ENCODE measurements at regions not wholly inside any gene's neighbourhood (a gene's known extent, or its start where the extent isn't known, plus 50 kb on each side); places are given as distances from the start of the nearest gene placed in this dataset.

DNA sequence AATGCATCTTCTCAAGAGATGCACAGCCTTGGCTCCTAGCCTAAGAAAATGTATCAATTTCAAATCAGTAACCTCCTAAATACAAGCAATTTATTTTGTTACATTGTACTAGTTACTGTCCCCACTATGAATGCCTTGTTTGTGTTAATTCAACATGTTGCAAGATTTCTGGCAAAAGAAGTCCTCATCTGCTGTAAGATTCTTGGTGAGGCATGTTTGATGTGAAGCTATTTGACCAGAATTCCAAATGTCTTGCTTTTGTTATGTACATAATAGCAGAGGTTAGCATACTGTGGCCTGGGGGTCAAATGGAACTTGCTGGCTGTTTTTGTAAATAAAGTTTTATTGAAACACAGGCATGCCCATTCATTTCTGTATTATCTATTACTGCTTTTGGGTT lies 1023.1 kb upstream of the WWC1 start:
- no peak overlapping the region for H3K4me3 ChIP-seq (ENCODE audit: low read length)
- TF ChIP-seq, protein P1, sequence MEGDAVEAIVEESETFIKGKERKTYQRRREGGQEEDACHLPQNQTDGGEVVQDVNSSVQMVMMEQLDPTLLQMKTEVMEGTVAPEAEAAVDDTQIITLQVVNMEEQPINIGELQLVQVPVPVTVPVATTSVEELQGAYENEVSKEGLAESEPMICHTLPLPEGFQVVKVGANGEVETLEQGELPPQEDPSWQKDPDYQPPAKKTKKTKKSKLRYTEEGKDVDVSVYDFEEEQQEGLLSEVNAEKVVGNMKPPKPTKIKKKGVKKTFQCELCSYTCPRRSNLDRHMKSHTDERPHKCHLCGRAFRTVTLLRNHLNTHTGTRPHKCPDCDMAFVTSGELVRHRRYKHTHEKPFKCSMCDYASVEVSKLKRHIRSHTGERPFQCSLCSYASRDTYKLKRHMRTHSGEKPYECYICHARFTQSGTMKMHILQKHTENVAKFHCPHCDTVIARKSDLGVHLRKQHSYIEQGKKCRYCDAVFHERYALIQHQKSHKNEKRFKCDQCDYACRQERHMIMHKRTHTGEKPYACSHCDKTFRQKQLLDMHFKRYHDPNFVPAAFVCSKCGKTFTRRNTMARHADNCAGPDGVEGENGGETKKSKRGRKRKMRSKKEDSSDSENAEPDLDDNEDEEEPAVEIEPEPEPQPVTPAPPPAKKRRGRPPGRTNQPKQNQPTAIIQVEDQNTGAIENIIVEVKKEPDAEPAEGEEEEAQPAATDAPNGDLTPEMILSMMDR (conservative IDR thresholded peaks at IDR 0.05; ENCODE audit: low read depth, low read length): no peak
- DNase-seq (ENCODE audit: low read depth): no peak

DNA sequence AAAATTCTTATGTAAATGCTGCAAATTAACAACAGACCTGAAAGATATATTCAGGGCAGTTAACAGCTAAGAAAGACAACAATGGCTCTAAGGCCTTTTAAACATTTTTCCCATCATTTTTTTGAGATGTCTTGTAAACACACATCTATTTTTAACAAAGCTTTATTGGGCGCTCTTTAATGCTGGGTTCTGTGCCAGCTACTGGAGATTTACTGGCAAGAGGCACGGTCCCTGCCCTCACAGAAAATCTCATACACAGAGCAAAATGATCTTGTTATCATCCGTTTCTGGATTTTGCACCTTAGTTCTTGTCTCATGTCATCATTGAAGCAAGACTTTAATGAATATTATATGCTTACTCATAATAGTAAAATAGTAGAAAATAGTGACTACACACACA lies 1022.3 kb upstream of the WWC1 start:
- DNase-seq (ENCODE audit: low read depth): no peak
- no peak overlapping the region for H3K4me3 ChIP-seq (ENCODE audit: low read length)
- TF ChIP-seq, protein P1 (conservative IDR thresholded peaks at IDR 0.05; ENCODE audit: low read depth, low read length): no peak

DNA sequence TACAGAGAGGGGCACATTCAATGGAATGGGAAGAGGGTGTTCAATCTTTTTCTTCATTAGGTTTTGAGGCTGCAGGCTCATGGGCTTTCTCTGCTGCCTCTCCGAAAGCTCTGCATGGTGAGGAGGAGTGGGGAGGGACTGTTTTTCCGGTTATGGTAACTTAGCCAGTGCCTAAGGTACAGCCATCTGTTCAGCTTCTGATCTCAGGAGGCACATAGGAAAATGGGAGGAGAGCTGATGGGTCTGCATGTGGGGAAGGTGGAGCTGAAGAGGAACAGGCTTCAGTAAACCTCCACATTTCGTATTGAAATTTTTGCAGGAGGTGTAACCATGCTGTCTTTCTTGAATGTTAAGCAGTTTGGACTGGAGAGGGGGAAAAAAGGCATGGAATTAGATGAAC lies 1020.4 kb upstream of the WWC1 start:
- DNase-seq (ENCODE audit: low read depth): no peak
- no peak overlapping the region for H3K4me3 ChIP-seq (ENCODE audit: low read length)
- TF ChIP-seq, protein P1 (conservative IDR thresholded peaks at IDR 0.05; ENCODE audit: low read depth, low read length): no peak

DNA sequence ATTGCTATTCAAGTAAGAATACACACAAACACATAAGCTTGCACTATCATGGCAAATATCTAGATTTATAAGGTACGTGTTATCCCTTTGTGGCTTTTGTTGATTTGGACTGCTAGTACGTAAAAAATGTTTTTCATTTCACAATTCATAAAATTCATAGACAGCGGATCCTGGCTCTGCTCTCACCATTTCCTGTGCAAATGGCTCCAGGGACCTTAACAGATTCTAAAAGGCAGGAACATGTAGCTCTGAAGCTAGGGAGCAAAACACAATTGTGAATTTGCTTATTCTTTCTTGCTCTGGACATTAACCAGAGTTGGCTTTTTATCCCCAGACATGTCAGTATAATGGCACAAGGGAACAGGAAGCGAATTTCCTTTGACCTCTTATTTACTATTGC lies 1019.9 kb upstream of the WWC1 start:
- DNase-seq (ENCODE audit: low read depth): no peak
- TF ChIP-seq, protein P1 (conservative IDR thresholded peaks at IDR 0.05; ENCODE audit: low read depth, low read length): no peak

DNA sequence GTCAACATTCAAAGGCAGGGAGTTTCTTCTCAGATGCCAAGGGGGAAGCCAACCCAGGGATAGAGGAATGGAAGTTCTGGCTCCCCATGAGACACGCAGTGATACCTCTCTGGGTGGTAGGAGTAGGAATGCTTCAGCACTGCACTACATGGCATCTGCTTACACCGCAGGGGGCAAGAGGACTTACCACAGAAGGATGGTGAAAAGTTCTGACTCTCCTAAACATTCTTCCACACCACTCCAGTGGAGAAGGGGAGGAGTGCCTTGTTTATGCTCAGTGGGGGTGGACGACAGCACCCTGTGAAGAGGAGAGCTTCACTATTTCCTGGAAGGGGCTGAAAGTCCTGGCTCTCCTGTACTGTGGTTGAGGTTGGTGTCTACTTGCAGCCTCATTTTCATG lies 1011.3 kb upstream of the WWC1 start:
- no peak overlapping the region for H3K4me3 ChIP-seq (ENCODE audit: low read length)
- TF ChIP-seq, protein P1 (conservative IDR thresholded peaks at IDR 0.05; ENCODE audit: low read depth, low read length): no peak
- DNase-seq (ENCODE audit: low read depth): no peak

More for the DNA sequence above, 1019.9 kb upstream of the WWC1 start:
- no peak overlapping the region for H3K4me3 ChIP-seq (ENCODE audit: low read length)

DNA sequence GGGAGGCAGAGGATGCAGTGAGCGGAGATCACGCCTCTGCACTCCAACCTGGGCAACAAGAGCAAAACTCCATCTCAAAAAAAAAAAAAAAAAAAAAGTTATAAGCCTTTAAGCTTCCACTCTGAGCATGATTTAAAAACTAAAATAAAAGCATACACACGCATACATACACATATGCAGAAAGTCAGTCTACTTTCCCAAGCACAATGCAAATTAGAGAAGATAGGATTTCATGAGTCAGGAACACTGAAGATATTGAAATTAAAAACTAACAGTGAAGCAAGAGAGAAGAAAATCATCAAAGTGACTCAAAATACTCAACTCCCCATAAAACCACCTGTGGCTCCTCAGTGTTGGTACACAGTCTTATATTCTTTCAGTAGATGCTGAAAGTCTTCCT lies 1009.5 kb upstream of the WWC1 start:
- H3K4me3 ChIP-seq (ENCODE audit: low read length): no peak overlapping the region
- DNase-seq (ENCODE audit: low read depth): no peak
- TF ChIP-seq, protein P1 (conservative IDR thresholded peaks at IDR 0.05; ENCODE audit: low read depth, low read length): no peak

DNA sequence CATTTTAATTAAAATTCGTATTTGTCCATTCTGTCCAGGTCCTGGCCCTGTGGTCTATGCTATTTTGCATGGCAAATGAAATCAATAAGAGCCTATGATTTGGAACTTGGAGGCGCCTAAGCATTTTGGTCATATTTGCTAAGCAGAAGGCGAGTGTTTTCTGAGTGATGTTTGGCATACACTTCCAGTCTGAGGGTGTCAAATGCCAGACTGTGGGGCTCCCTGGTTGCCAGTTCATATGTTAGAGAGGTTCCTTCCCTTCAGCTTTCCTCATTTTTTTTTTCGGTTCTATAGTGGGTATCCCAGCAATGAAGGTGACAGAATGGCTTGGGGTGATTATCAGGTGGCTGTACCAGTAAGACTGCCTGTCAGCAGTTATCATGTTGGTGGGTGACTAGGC lies 1007.8 kb upstream of the WWC1 start:
- no peak for DNase-seq (ENCODE audit: low read depth)
- TF ChIP-seq, protein P1 (conservative IDR thresholded peaks at IDR 0.05; ENCODE audit: low read depth, low read length): no peak
- no peak overlapping the region for H3K4me3 ChIP-seq (ENCODE audit: low read length)
